Mesodermal cell (in vitro differentiated cells): ENCODE measurements at regions not wholly inside any gene's neighbourhood (a gene's known extent, or its start where the extent isn't known, plus 50 kb on each side); places are given as distances from the start of the nearest gene placed in this dataset.

Experiments
- H3K27ac ChIP-seq: 2 replicates; pipeline ENCODE4 v1.7.0; 2013; ENCODE audit warnings: mild to moderate bottlenecking, low read depth, low read length, moderate library complexity; ENCODE audit not compliant: severe bottlenecking
- H3K36me3 ChIP-seq: 2 replicates; pipeline ENCODE4 v1.7.1; 2013; ENCODE audit warnings: mild to moderate bottlenecking, low read length, moderate library complexity; ENCODE audit not compliant: control insufficient read depth, insufficient read depth
- H3K4me1 ChIP-seq: one replicate; pipeline ENCODE4 v1.7.1; 2013; ENCODE audit warnings: mild to moderate bottlenecking, low read length; ENCODE audit not compliant: insufficient read depth, control insufficient read depth, poor library complexity, severe bottlenecking
- H3K4me3 ChIP-seq: 2 replicates; pipeline ENCODE4 v1.7.0; 2013; ENCODE audit warnings: low read length, control low read depth, mild to moderate bottlenecking; ENCODE audit not compliant: insufficient read depth, poor library complexity, severe bottlenecking; ENCODE audit errors: extremely low read depth
- H3K9me3 ChIP-seq: 2 replicates; pipeline ENCODE4 v1.7.1; 2013; ENCODE audit warnings: mild to moderate bottlenecking, low read length, moderate library complexity; ENCODE audit not compliant: control insufficient read depth
- WGBS, 2 experiments: methylation state at CpG; one replicate each; pipeline ENCODE4 v1.1.5; 2013; ENCODE audit warnings: missing lambda C conversion rate in 2 of 2; ENCODE audit not compliant: insufficient coverage in 2 of 2; 5-methylcytosine and 5-hydroxymethylcytosine counted together

GRCh38 chr12:98437806-98438595 is 77.4 kb upstream of the TMPO start:
- Histone ChIP-seq H3K4me3 (no peak overlapping the region), H3K9me3 (no peaks in the 10 kb centered on the region), H3K27ac (no peak overlapping the region), H3K4me1 (peaks cover 15% of the 10 kb centered on the region), H3K36me3 (no peaks in the 10 kb centered on the region)
- no CpG with 5 or more reads among the region's 1 CpG for WGBS, 2 experiments

DNA sequence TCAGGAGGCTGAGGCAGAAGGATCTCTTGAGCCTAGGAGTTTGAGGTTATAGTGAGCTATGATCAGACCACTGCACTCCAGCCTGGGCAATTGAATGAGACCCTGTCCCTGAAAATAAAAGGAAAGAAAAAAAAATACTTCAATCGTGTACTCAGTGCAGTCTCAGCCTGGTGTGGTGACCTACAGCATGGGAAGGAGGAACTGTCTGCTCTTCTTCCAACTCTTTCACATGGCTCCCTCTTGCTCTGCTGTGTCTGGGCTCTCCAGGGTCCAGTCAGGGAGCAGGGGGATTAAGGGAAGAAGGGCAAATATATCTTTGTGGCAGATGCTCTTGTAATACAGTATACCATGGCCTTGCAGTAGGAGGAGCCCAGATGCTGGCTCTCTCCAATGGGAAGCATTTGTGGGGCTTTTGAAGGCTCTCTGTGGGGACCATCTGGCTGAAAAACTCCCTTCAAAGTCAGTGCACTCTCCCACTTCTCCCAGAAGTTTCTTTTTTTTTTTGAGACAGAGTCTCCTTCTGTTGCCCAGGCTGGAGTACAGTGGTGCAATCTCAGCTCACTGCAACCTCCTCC is 76.6 kb upstream of the TMPO start:
- Histone ChIP-seq H3K9me3 (no peaks in the 10 kb centered on the region), H3K36me3 (no peaks in the 10 kb centered on the region), H3K27ac (peak overlapping the region; percentile 85), H3K4me3 (no peak overlapping the region), H3K4me1 (peaks cover 15% of the 10 kb centered on the region)
- 80 to 83% methylated on average over 1 of the region's 1 CpG for WGBS, 2 experiments

- no peaks in the 10 kb centered on the region for H3K9me3 ChIP-seq
- H3K27ac ChIP-seq: peak overlapping the region; percentile 85
- H3K4me3 ChIP-seq: no peak overlapping the region
Measured at GRCh38 chr12:98439471-98439951, 75.9 kb upstream of the TMPO start.

DNA sequence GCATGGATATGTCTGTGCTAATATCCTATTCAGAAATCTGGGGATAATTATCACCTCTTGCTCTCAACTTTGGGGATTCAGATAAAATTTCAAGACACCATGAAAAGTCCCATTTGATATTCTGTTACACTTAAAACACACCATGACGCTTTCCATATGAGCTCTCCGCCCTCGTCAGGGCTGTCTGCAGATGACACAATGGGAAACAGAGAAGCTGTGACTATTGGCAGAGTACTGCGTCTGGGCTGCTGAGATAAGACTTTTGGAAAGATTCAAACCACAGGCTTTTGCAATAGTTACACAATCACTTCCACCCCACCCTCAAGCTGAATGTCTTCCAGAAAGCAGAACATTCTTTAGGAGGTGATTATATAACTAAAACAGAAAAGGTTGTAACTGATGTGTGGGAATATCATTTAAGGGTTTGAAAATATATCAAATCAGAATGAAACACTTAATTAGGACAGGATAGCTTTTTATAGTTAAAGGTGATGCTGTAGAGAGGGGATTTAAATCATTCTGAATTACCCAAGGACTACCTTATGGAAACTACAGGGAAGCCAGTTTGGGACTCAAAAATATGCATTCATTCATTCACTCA is 75.3 kb upstream of the TMPO start:
- peak overlapping the region; percentile 85 for H3K27ac ChIP-seq
- no peak overlapping the region for H3K4me3 ChIP-seq
- H3K4me1 ChIP-seq: peaks cover 15% of the 10 kb centered on the region
- H3K9me3 ChIP-seq: no peaks in the 10 kb centered on the region
- no peaks in the 10 kb centered on the region for H3K36me3 ChIP-seq
- WGBS, 2 experiments: 80% methylated on average over 1 of the region's 4 CpGs; no CpG with 5 or more reads in 1 of the 2 experiments

More at GRCh38 chr12:98439471-98439951, 75.9 kb upstream of the TMPO start:
- WGBS, 2 experiments: 66 to 78% methylated on average over 2 to 3 of the region's 3 CpGs
- H3K36me3 ChIP-seq: no peaks in the 10 kb centered on the region
- H3K4me1 ChIP-seq: peaks cover 15% of the 10 kb centered on the region

GRCh38 chr12:98446060-98446459 is 69.3 kb upstream of the TMPO start:
- 80 to 100% methylated on average over 1 of the region's 1 CpG for WGBS, 2 experiments
- H3K36me3 ChIP-seq: no peaks in the 10 kb centered on the region
- no peak overlapping the region for H3K27ac ChIP-seq
- peaks cover 3% of the 10 kb centered on the region for H3K4me1 ChIP-seq
- H3K4me3 ChIP-seq: no peak overlapping the region
- no peaks in the 10 kb centered on the region for H3K9me3 ChIP-seq

DNA sequence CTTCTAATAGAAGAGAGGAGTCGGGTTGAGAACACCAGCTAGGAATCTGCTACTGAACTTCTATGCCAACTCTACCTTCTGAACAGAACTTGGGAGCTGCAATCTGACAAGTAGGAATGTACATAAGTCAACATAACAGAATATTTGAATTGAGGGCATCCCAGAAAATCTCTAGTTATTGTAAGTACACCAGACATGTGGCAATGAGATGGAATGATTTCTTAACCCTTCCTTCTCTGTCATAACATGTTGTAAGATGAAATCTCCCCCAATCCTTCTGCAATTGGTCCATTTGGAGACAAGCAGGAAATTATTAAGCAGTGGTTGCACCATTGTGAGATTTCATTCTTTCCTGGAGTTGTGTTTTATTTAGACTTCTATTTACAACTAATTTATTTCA is 68.7 kb upstream of the TMPO start:
- WGBS, 2 experiments: no CpG with 5 or more reads among the region's 1 CpG
- Histone ChIP-seq H3K36me3 (no peaks in the 10 kb centered on the region), H3K4me3 (no peak overlapping the region), H3K9me3 (no peaks in the 10 kb centered on the region), H3K27ac (no peak overlapping the region), H3K4me1 (peaks cover under 1% of the 10 kb centered on the region)

- no peaks in the 10 kb centered on the region for H3K36me3 ChIP-seq
- no peaks in the 10 kb centered on the region for H3K9me3 ChIP-seq
- 90 to 100% methylated on average over 1 of the region's 3 CpGs for WGBS, 2 experiments
- H3K4me1 ChIP-seq: no peaks in the 10 kb centered on the region
- H3K4me3 ChIP-seq: no peak overlapping the region
- no peak overlapping the region for H3K27ac ChIP-seq
Measured at GRCh38 chr12:98449584-98449983, 65.8 kb upstream of the TMPO start.

DNA sequence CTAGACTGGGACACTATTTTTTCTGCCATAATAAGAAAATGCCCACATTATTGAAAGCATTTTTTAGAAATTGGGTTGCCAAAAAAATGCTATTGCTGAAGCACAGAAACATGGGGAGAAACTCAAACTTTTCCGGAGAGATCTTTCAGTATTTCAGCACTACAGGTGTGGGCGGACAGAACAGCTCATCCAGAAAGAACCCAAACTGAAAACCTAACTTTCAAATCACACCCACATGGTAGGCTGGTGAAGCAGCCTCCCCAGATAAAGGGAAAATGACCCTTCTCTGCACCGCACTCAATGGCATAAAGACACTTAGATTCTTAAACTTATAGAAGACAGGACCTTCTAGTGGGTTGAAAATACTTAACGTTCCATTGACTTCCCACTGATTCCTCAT is 62.3 kb upstream of the TMPO start:
- Histone ChIP-seq H3K36me3 (no peaks in the 10 kb centered on the region), H3K27ac (no peak overlapping the region), H3K4me1 (peaks cover 5% of the 10 kb centered on the region), H3K4me3 (no peak overlapping the region), H3K9me3 (no peaks in the 10 kb centered on the region)
- 90 to 96% methylated on average over 3 of the region's 4 CpGs for WGBS, 2 experiments

DNA sequence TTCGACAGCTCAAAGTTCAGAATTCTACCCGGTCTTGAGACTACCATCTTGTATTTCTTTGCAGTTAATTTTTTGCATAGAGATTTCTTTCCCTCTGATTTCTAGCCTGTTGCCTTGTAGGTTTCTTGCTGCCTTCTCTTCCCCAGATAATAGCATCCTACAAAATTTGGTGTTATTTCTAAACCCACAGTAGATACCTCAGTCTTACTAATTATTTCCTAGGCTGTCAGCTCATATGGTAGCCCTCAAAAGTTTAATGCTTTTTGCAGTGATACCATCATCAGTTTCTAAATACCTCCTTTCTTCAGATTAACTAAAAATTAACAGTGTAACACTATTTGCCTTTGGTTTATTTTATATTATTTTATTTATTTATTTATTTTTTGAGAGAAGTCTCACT is 61.9 kb upstream of the TMPO start:
- H3K4me3 ChIP-seq: no peak overlapping the region
- no peaks in the 10 kb centered on the region for H3K9me3 ChIP-seq
- peaks cover 5% of the 10 kb centered on the region for H3K4me1 ChIP-seq
- 92 to 95% methylated on average over 2 of the region's 2 CpGs for WGBS, 2 experiments
- no peak overlapping the region for H3K27ac ChIP-seq
- no peaks in the 10 kb centered on the region for H3K36me3 ChIP-seq

- H3K9me3 ChIP-seq: no peaks in the 10 kb centered on the region
- WGBS, 2 experiments: 87 to 100% methylated on average over 3 of the region's 3 CpGs
- no peak overlapping the region for H3K27ac ChIP-seq
- H3K36me3 ChIP-seq: no peaks in the 10 kb centered on the region
- no peak overlapping the region for H3K4me3 ChIP-seq
- peaks cover 5% of the 10 kb centered on the region for H3K4me1 ChIP-seq
Measured at GRCh38 chr12:98456041-98456440, 59.3 kb upstream of the TMPO start.
